ENCODE measurements at regions not wholly inside any gene's neighbourhood (a gene's known extent, or its start where the extent isn't known, plus 50 kb on each side); places are given as distances from the start of the nearest gene placed in this dataset.

- TF ChIP-seq CTCF (IDR thresholded peaks at IDR 0.05) (no peak), POLR2A (IDR thresholded peaks at IDR 0.05) (no peak)
These were observed 227.5 kb upstream of the FGF13 start for GRCh38 chrX:138939038-138939437.
